Body of pancreas (tissue), 4 donors: ENCODE measurements at regions not wholly inside any gene's neighbourhood (a gene's known extent, or its start where the extent isn't known, plus 50 kb on each side); places are given as distances from the start of the nearest gene placed in this dataset.

ENCODE experiments used
- CTCF ChIP-seq, 7 experiments: fragments of 450-650 bp in 4 of 7; fragments of 200-600 bp in 3 of 7; sonication (generic) in 3 of 7; IDR thresholded peaks; one replicate each; pipeline ENCODE4 v1.5.1; 2016 to 2019; ENCODE audit warnings: antibody characterized with exemption in 7 of 7
- POLR2A ChIP-seq, 3 donors: fragments of 450-650 bp; IDR thresholded peaks; one replicate each; pipeline ENCODE4 v1.6.1; 2016; ENCODE audit warnings: antibody characterized with exemption in 3 of 3, mild to moderate bottlenecking in 2 of 3

GRCh38 chr3:170642882-170643601, 57.2 kb upstream of the SLC7A14 start:
- no peak for TF ChIP-seq CTCF (IDR thresholded peaks at IDR 0.05)
- no peak for TF ChIP-seq POLR2A (IDR thresholded peaks at IDR 0.05)
